ENCODE measurements at regions not wholly inside any gene's neighbourhood (a gene's known extent, or its start where the extent isn't known, plus 50 kb on each side); places are given as distances from the start of the nearest gene placed in this dataset.

GRCh38 chr4:77385124-77385969, 220.3 kb upstream of the CXCL13 start:
- peaks cover 0 to 15% (median 0%) of the 10 kb centered on the region in 3 donors for H3K4me1 ChIP-seq (ENCODE audit: control insufficient read depth in 3 of 3, insufficient read depth in 2 of 3, low read depth in 1 of 3, low read length in 2 of 3)
- H3K4me3 ChIP-seq (ENCODE audit: low read depth in 1 of 3, low read length in 3 of 3): no peak overlapping the region
- no peak for FAIRE-seq
- H3K27me3 ChIP-seq (ENCODE audit: control insufficient read depth in 3 of 3, insufficient read depth in 3 of 3, low read length in 3 of 3): no peaks in the 10 kb centered on the region
- no peak overlapping the region for H3K27ac ChIP-seq (ENCODE audit: low read depth in 1 of 3, low read length in 2 of 3)
- peak; percentile 79 to 82 for DNase-seq
- H3K9me3 ChIP-seq (ENCODE audit: control insufficient read depth in 2 of 2, insufficient read depth in 1 of 2, low read depth in 1 of 2, low read length in 1 of 2): no peaks in the 10 kb centered on the region
- 1 to 6% (median 6%) methylated on average over 4 of the region's 4 CpGs for WGBS, 3 donors
- H3K36me3 ChIP-seq (ENCODE audit: control insufficient read depth in 3 of 3, insufficient read depth in 2 of 3, low read depth in 1 of 3, low read length in 3 of 3): no peaks in the 10 kb centered on the region

GRCh38 chr4:77393996-77394395, 211.6 kb upstream of the CXCL13 start:
- H3K27me3 ChIP-seq (ENCODE audit: control insufficient read depth in 3 of 3, insufficient read depth in 3 of 3, low read length in 3 of 3): no peaks in the 10 kb centered on the region
- no peak for FAIRE-seq
- WGBS, 3 donors: 80 to 89% (median 82%) methylated on average over 5 of the region's 5 CpGs
- no peak for DNase-seq
- no peak overlapping the region for H3K4me3 ChIP-seq (ENCODE audit: low read depth in 1 of 3, low read length in 3 of 3)
- H3K36me3 ChIP-seq (ENCODE audit: control insufficient read depth in 3 of 3, insufficient read depth in 2 of 3, low read depth in 1 of 3, low read length in 3 of 3): no peaks in the 10 kb centered on the region
- no peak overlapping the region for H3K27ac ChIP-seq (ENCODE audit: low read depth in 1 of 3, low read length in 2 of 3)
- H3K9me3 ChIP-seq (ENCODE audit: control insufficient read depth in 2 of 2, insufficient read depth in 1 of 2, low read depth in 1 of 2, low read length in 1 of 2): no peaks in the 10 kb centered on the region
- no peaks in the 10 kb centered on the region for H3K4me1 ChIP-seq (ENCODE audit: control insufficient read depth in 3 of 3, insufficient read depth in 2 of 3, low read depth in 1 of 3, low read length in 2 of 3)

GRCh38 chr4:77395481-77395880, 210.1 kb upstream of the CXCL13 start:
- Histone ChIP-seq H3K9me3 (ENCODE audit: control insufficient read depth in 2 of 2, insufficient read depth in 1 of 2, low read depth in 1 of 2, low read length in 1 of 2) (peaks cover 0 to 6% of the 10 kb centered on the region in 2 donors), H3K36me3 (ENCODE audit: control insufficient read depth in 3 of 3, insufficient read depth in 2 of 3, low read depth in 1 of 3, low read length in 3 of 3) (no peaks in the 10 kb centered on the region), H3K27ac (ENCODE audit: low read depth in 1 of 3, low read length in 2 of 3) (no peak overlapping the region), H3K4me3 (ENCODE audit: low read depth in 1 of 3, low read length in 3 of 3) (no peak overlapping the region), H3K27me3 (ENCODE audit: control insufficient read depth in 3 of 3, insufficient read depth in 3 of 3, low read length in 3 of 3) (no peaks in the 10 kb centered on the region), H3K4me1 (ENCODE audit: control insufficient read depth in 3 of 3, insufficient read depth in 2 of 3, low read depth in 1 of 3, low read length in 2 of 3) (no peaks in the 10 kb centered on the region)
- DNase-seq (peak in 1 of 2 donors; percentile 75), FAIRE-seq (no peak)
- WGBS, 3 donors: 23 to 46% (median 33%) methylated on average over 1 of the region's 1 CpG

GRCh38 chr4:77398256-77398655, 207.4 kb upstream of the CXCL13 start:
- no peak for DNase-seq
- Histone ChIP-seq H3K27ac (ENCODE audit: low read depth in 1 of 3, low read length in 2 of 3) (no peak overlapping the region), H3K4me3 (ENCODE audit: low read depth in 1 of 3, low read length in 3 of 3) (no peak overlapping the region), H3K27me3 (ENCODE audit: control insufficient read depth in 3 of 3, insufficient read depth in 3 of 3, low read length in 3 of 3) (peaks cover 0 to 7% (median 0%) of the 10 kb centered on the region in 3 donors), H3K9me3 (ENCODE audit: control insufficient read depth in 2 of 2, insufficient read depth in 1 of 2, low read depth in 1 of 2, low read length in 1 of 2) (peaks cover 0 to 6% of the 10 kb centered on the region in 2 donors), H3K4me1 (ENCODE audit: control insufficient read depth in 3 of 3, insufficient read depth in 2 of 3, low read depth in 1 of 3, low read length in 2 of 3) (no peaks in the 10 kb centered on the region), H3K36me3 (ENCODE audit: control insufficient read depth in 3 of 3, insufficient read depth in 2 of 3, low read depth in 1 of 3, low read length in 3 of 3) (no peaks in the 10 kb centered on the region)
- FAIRE-seq: no peak
- 87 to 97% (median 94%) methylated on average over 1 of the region's 1 CpG for WGBS, 3 donors

- Histone ChIP-seq H3K4me1 (ENCODE audit: control insufficient read depth in 3 of 3, insufficient read depth in 2 of 3, low read depth in 1 of 3, low read length in 2 of 3) (no peaks in the 10 kb centered on the region), H3K27me3 (ENCODE audit: control insufficient read depth in 3 of 3, insufficient read depth in 3 of 3, low read length in 3 of 3) (peaks cover 0 to 7% (median 0%) of the 10 kb centered on the region in 3 donors), H3K36me3 (ENCODE audit: control insufficient read depth in 3 of 3, insufficient read depth in 2 of 3, low read depth in 1 of 3, low read length in 3 of 3) (no peaks in the 10 kb centered on the region), H3K4me3 (ENCODE audit: low read depth in 1 of 3, low read length in 3 of 3) (no peak overlapping the region), H3K9me3 (ENCODE audit: control insufficient read depth in 2 of 2, insufficient read depth in 1 of 2, low read depth in 1 of 2, low read length in 1 of 2) (peaks cover 0 to 6% of the 10 kb centered on the region in 2 donors), H3K27ac (ENCODE audit: low read depth in 1 of 3, low read length in 2 of 3) (no peak overlapping the region)
- DNase-seq: peak in 1 of 2 donors; percentile 80
- FAIRE-seq: no peak
Measured at GRCh38 chr4:77399831-77400230, 205.8 kb upstream of the CXCL13 start.

- Histone ChIP-seq H3K4me3 (ENCODE audit: low read depth in 1 of 3, low read length in 3 of 3) (no peak overlapping the region), H3K36me3 (ENCODE audit: control insufficient read depth in 3 of 3, insufficient read depth in 2 of 3, low read depth in 1 of 3, low read length in 3 of 3) (no peaks in the 10 kb centered on the region), H3K27me3 (ENCODE audit: control insufficient read depth in 3 of 3, insufficient read depth in 3 of 3, low read length in 3 of 3) (peaks cover 0 to 3% (median 0%) of the 10 kb centered on the region in 3 donors), H3K4me1 (ENCODE audit: control insufficient read depth in 3 of 3, insufficient read depth in 2 of 3, low read depth in 1 of 3, low read length in 2 of 3) (no peaks in the 10 kb centered on the region), H3K27ac (ENCODE audit: low read depth in 1 of 3, low read length in 2 of 3) (no peak overlapping the region), H3K9me3 (ENCODE audit: control insufficient read depth in 2 of 2, insufficient read depth in 1 of 2, low read depth in 1 of 2, low read length in 1 of 2) (no peaks in the 10 kb centered on the region)
- no peak for FAIRE-seq
- 48 to 71% (median 62%) methylated on average over 3 of the region's 3 CpGs for WGBS, 3 donors
- DNase-seq: no peak
Measured at GRCh38 chr4:77413766-77414165, 191.9 kb upstream of the CXCL13 start.

GRCh38 chr4:77415689-77416088, 189.9 kb upstream of the CXCL13 start:
- no peaks in the 10 kb centered on the region for H3K36me3 ChIP-seq (ENCODE audit: control insufficient read depth in 3 of 3, insufficient read depth in 2 of 3, low read depth in 1 of 3, low read length in 3 of 3)
- H3K4me3 ChIP-seq (ENCODE audit: low read depth in 1 of 3, low read length in 3 of 3): no peak overlapping the region
- no peaks in the 10 kb centered on the region for H3K9me3 ChIP-seq (ENCODE audit: control insufficient read depth in 2 of 2, insufficient read depth in 1 of 2, low read depth in 1 of 2, low read length in 1 of 2)
- H3K27ac ChIP-seq (ENCODE audit: low read depth in 1 of 3, low read length in 2 of 3): no peak overlapping the region
- no peaks in the 10 kb centered on the region for H3K4me1 ChIP-seq (ENCODE audit: control insufficient read depth in 3 of 3, insufficient read depth in 2 of 3, low read depth in 1 of 3, low read length in 2 of 3)
- no peak for DNase-seq
- peaks cover 0 to 3% (median 0%) of the 10 kb centered on the region in 3 donors for H3K27me3 ChIP-seq (ENCODE audit: control insufficient read depth in 3 of 3, insufficient read depth in 3 of 3, low read length in 3 of 3)
- FAIRE-seq: no peak

GRCh38 chr4:77418333-77418732, 187.3 kb upstream of the CXCL13 start:
- WGBS, 3 donors: 10 to 41% (median 35%) methylated on average over 1 of the region's 1 CpG
- Histone ChIP-seq H3K4me3 (ENCODE audit: low read depth in 1 of 3, low read length in 3 of 3) (no peak overlapping the region), H3K4me1 (ENCODE audit: control insufficient read depth in 3 of 3, insufficient read depth in 2 of 3, low read depth in 1 of 3, low read length in 2 of 3) (no peaks in the 10 kb centered on the region), H3K36me3 (ENCODE audit: control insufficient read depth in 3 of 3, insufficient read depth in 2 of 3, low read depth in 1 of 3, low read length in 3 of 3) (no peaks in the 10 kb centered on the region), H3K9me3 (ENCODE audit: control insufficient read depth in 2 of 2, insufficient read depth in 1 of 2, low read depth in 1 of 2, low read length in 1 of 2) (no peaks in the 10 kb centered on the region), H3K27me3 (ENCODE audit: control insufficient read depth in 3 of 3, insufficient read depth in 3 of 3, low read length in 3 of 3) (no peaks in the 10 kb centered on the region), H3K27ac (ENCODE audit: low read depth in 1 of 3, low read length in 2 of 3) (no peak overlapping the region)
- FAIRE-seq (no peak), DNase-seq (peak; percentile 29 to 61)

GRCh38 chr4:77430847-77431246, 174.8 kb upstream of the CXCL13 start:
- Histone ChIP-seq H3K36me3 (ENCODE audit: control insufficient read depth in 3 of 3, insufficient read depth in 2 of 3, low read depth in 1 of 3, low read length in 3 of 3) (no peaks in the 10 kb centered on the region), H3K27ac (ENCODE audit: low read depth in 1 of 3, low read length in 2 of 3) (no peak overlapping the region), H3K4me3 (ENCODE audit: low read depth in 1 of 3, low read length in 3 of 3) (no peak overlapping the region), H3K27me3 (ENCODE audit: control insufficient read depth in 3 of 3, insufficient read depth in 3 of 3, low read length in 3 of 3) (peaks cover 0 to 5% (median 0%) of the 10 kb centered on the region in 3 donors), H3K9me3 (ENCODE audit: control insufficient read depth in 2 of 2, insufficient read depth in 1 of 2, low read depth in 1 of 2, low read length in 1 of 2) (peaks cover 0 to 4% of the 10 kb centered on the region in 2 donors), H3K4me1 (ENCODE audit: control insufficient read depth in 3 of 3, insufficient read depth in 2 of 3, low read depth in 1 of 3, low read length in 2 of 3) (no peaks in the 10 kb centered on the region)
- no peak for FAIRE-seq
- no peak for DNase-seq
- 85 to 92% (median 87%) methylated on average over 4 of the region's 4 CpGs for WGBS, 3 donors

Data from small intestine (tissue), 7 donors.